Activated naive CD8-positive, alpha-beta T cell treated with anti-CD3 and anti-CD28 coated beads, Interleukin-2, amount 10 ng/mL, durations not matched to agents 7 days and 5 days (primary cell): ENCODE measurements at regions not wholly inside any gene's neighbourhood (a gene's known extent, or its start where the extent isn't known, plus 50 kb on each side); places are given as distances from the start of the nearest gene placed in this dataset.

ENCODE experiments used
- ATAC-seq: fragments of 150-1000 bp; cut with Tn5 transposase; one replicate; pipeline ENCODE4 v1.10.0; 2021; ENCODE audit warnings: low read depth, moderate library complexity
- POLR2A ChIA-PET: fragments of 350-600 bp; sonication (Branson Sonifier 250); formaldehyde crosslinking; loops from one replicate; lab custom pipeline; 2021; ENCODE audit warnings: antibody characterized with exemption; lab: Charles Lee
- DNase-seq: peaks from one replicate; pipeline ENCODE4 v3.0.0; 2021
- H3K27ac Mint-ChIP-seq: one replicate; pipeline ENCODE4 v1.8.0; 2022; ENCODE audit warnings: mild to moderate bottlenecking, mixed read lengths
- H3K27me3 Mint-ChIP-seq: one replicate; pipeline ENCODE4 v1.8.0; 2022; ENCODE audit warnings: mild to moderate bottlenecking, moderate library complexity, mixed read lengths
- H3K36me3 Mint-ChIP-seq: one replicate; pipeline ENCODE4 v1.8.0; 2021; ENCODE audit warnings: mild to moderate bottlenecking, mixed read lengths
- H3K4me1 Mint-ChIP-seq: one replicate; pipeline ENCODE4 v1.8.0; 2021; ENCODE audit warnings: mixed read lengths
- H3K4me3 Mint-ChIP-seq: one replicate; pipeline ENCODE4 v1.8.0; 2022; ENCODE audit warnings: mild to moderate bottlenecking, moderate library complexity, mixed read lengths
- H3K9me3 Mint-ChIP-seq: one replicate; pipeline ENCODE4 v1.8.0; 2021; ENCODE audit warnings: mixed read lengths

GRCh38 chr2:14923820-14924580, 291.5 kb downstream of the LRATD1 start:
- ATAC-seq, result no peak
- Mint-ChIP-seq H3K4me3 (no peak overlapping the region), H3K9me3 (no peaks in the 10 kb centered on the region), H3K36me3 (no peaks in the 10 kb centered on the region), H3K27ac (no peak overlapping the region), H3K4me1 (no peaks in the 10 kb centered on the region), H3K27me3 (peaks cover 2% of the 10 kb centered on the region)
- POLR2A ChIA-PET, result no interaction called here
- no peak for DNase-seq

- H3K4me1 Mint-ChIP-seq, result no peaks in the 10 kb centered on the region
- no peaks in the 10 kb centered on the region for H3K9me3 Mint-ChIP-seq
- H3K4me3 Mint-ChIP-seq, result no peak overlapping the region
- DNase-seq (no peak), ATAC-seq (no peak)
- no peak overlapping the region for H3K27ac Mint-ChIP-seq
- peaks cover 2% of the 10 kb centered on the region for H3K27me3 Mint-ChIP-seq
- POLR2A ChIA-PET, result no interaction called here
- no peaks in the 10 kb centered on the region for H3K36me3 Mint-ChIP-seq
These were observed 293.0 kb downstream of the LRATD1 start for GRCh38 chr2:14925471-14925870.

- no peaks in the 10 kb centered on the region for H3K36me3 Mint-ChIP-seq
- DNase-seq (no peak), ATAC-seq (no peak)
- no peaks in the 10 kb centered on the region for H3K4me1 Mint-ChIP-seq
- POLR2A ChIA-PET, result no interaction called here
- peaks cover 2% of the 10 kb centered on the region for H3K27me3 Mint-ChIP-seq
- H3K9me3 Mint-ChIP-seq, result no peaks in the 10 kb centered on the region
- H3K27ac Mint-ChIP-seq, result no peak overlapping the region
- no peak overlapping the region for H3K4me3 Mint-ChIP-seq
These were observed 294.6 kb downstream of the LRATD1 start for GRCh38 chr2:14927021-14927564.

- ATAC-seq (no peak), DNase-seq (no peak)
- POLR2A ChIA-PET, result no interaction called here
- Mint-ChIP-seq H3K4me1 (no peaks in the 10 kb centered on the region), H3K27ac (no peak overlapping the region), H3K9me3 (no peaks in the 10 kb centered on the region), H3K36me3 (no peaks in the 10 kb centered on the region), H3K27me3 (peaks cover 2% of the 10 kb centered on the region), H3K4me3 (no peak overlapping the region)
These were observed 295.5 kb downstream of the LRATD1 start for GRCh38 chr2:14928056-14928455.

GRCh38 chr2:14930441-14930840, 297.9 kb downstream of the LRATD1 start:
- H3K4me3 Mint-ChIP-seq, result no peak overlapping the region
- no peak overlapping the region for H3K27ac Mint-ChIP-seq
- H3K4me1 Mint-ChIP-seq, result no peaks in the 10 kb centered on the region
- POLR2A ChIA-PET, result no interaction called here
- DNase-seq, result no peak
- H3K36me3 Mint-ChIP-seq, result no peaks in the 10 kb centered on the region
- no peak for ATAC-seq
- peaks cover 7% of the 10 kb centered on the region for H3K27me3 Mint-ChIP-seq
- H3K9me3 Mint-ChIP-seq, result no peaks in the 10 kb centered on the region

GRCh38 chr2:14932285-14932684, 299.8 kb downstream of the LRATD1 start:
- H3K9me3 Mint-ChIP-seq, result peaks cover 3% of the 10 kb centered on the region
- no peaks in the 10 kb centered on the region for H3K4me1 Mint-ChIP-seq
- no peak overlapping the region for H3K27ac Mint-ChIP-seq
- POLR2A ChIA-PET, result no interaction called here
- DNase-seq, result no peak
- H3K4me3 Mint-ChIP-seq, result no peak overlapping the region
- H3K36me3 Mint-ChIP-seq, result no peaks in the 10 kb centered on the region
- ATAC-seq, result no peak
- peaks cover 5% of the 10 kb centered on the region for H3K27me3 Mint-ChIP-seq

GRCh38 chr2:14933753-14934152, 301.2 kb downstream of the LRATD1 start:
- no peak overlapping the region for H3K27ac Mint-ChIP-seq
- H3K4me3 Mint-ChIP-seq, result no peak overlapping the region
- DNase-seq (no peak), ATAC-seq (no peak)
- H3K9me3 Mint-ChIP-seq, result peaks cover 3% of the 10 kb centered on the region
- POLR2A ChIA-PET, result no interaction called here
- peaks cover 6% of the 10 kb centered on the region for H3K27me3 Mint-ChIP-seq
- no peaks in the 10 kb centered on the region for H3K4me1 Mint-ChIP-seq
- H3K36me3 Mint-ChIP-seq, result no peaks in the 10 kb centered on the region

- ATAC-seq (no peak), DNase-seq (no peak)
- H3K36me3 Mint-ChIP-seq, result no peaks in the 10 kb centered on the region
- POLR2A ChIA-PET, result no interaction called here
- H3K9me3 Mint-ChIP-seq, result peaks cover 4% of the 10 kb centered on the region
- H3K27ac Mint-ChIP-seq, result no peak overlapping the region
- no peak overlapping the region for H3K4me3 Mint-ChIP-seq
- peaks cover 7% of the 10 kb centered on the region for H3K27me3 Mint-ChIP-seq
- H3K4me1 Mint-ChIP-seq, result no peaks in the 10 kb centered on the region
These were observed 303.9 kb downstream of the LRATD1 start for GRCh38 chr2:14936426-14936825.

- ATAC-seq (no peak), DNase-seq (no peak)
- H3K27ac Mint-ChIP-seq, result no peak overlapping the region
- POLR2A ChIA-PET, result no interaction called here
- no peaks in the 10 kb centered on the region for H3K36me3 Mint-ChIP-seq
- peaks cover 7% of the 10 kb centered on the region for H3K27me3 Mint-ChIP-seq
- H3K9me3 Mint-ChIP-seq, result peaks cover 4% of the 10 kb centered on the region
- H3K4me1 Mint-ChIP-seq, result no peaks in the 10 kb centered on the region
- H3K4me3 Mint-ChIP-seq, result no peak overlapping the region
These were observed 304.8 kb downstream of the LRATD1 start for GRCh38 chr2:14937336-14937735.

GRCh38 chr2:14941151-14941631, 308.7 kb downstream of the LRATD1 start:
- ATAC-seq, result no peak
- no peak for DNase-seq
- Mint-ChIP-seq H3K4me3 (no peak overlapping the region), H3K27me3 (peaks cover 2% of the 10 kb centered on the region), H3K36me3 (no peaks in the 10 kb centered on the region), H3K9me3 (peaks cover 9% of the 10 kb centered on the region), H3K27ac (no peak overlapping the region), H3K4me1 (no peaks in the 10 kb centered on the region)
- POLR2A ChIA-PET, result no interaction called here

GRCh38 chr2:14942987-14943386, 310.5 kb downstream of the LRATD1 start:
- ATAC-seq (no peak), DNase-seq (no peak)
- POLR2A ChIA-PET, result no interaction called here
- H3K27ac Mint-ChIP-seq, result no peak overlapping the region
- no peaks in the 10 kb centered on the region for H3K36me3 Mint-ChIP-seq
- no peaks in the 10 kb centered on the region for H3K4me1 Mint-ChIP-seq
- H3K4me3 Mint-ChIP-seq, result no peak overlapping the region
- H3K9me3 Mint-ChIP-seq, result peaks cover 6% of the 10 kb centered on the region
- peaks cover 6% of the 10 kb centered on the region for H3K27me3 Mint-ChIP-seq

GRCh38 chr2:14944562-14945346, 312.2 kb downstream of the LRATD1 start:
- POLR2A ChIA-PET, result no interaction called here
- Mint-ChIP-seq H3K36me3 (no peaks in the 10 kb centered on the region), H3K9me3 (peaks cover 6% of the 10 kb centered on the region), H3K27ac (no peak overlapping the region), H3K4me3 (no peak overlapping the region), H3K27me3 (peaks cover 11% of the 10 kb centered on the region), H3K4me1 (no peaks in the 10 kb centered on the region)
- ATAC-seq, result no peak
- DNase-seq, result no peak

GRCh38 chr2:14951569-14952285, 319.2 kb downstream of the LRATD1 start:
- no peak overlapping the region for H3K27ac Mint-ChIP-seq
- DNase-seq, result no peak
- no peaks in the 10 kb centered on the region for H3K36me3 Mint-ChIP-seq
- no peak for ATAC-seq
- H3K4me3 Mint-ChIP-seq, result no peak overlapping the region
- H3K27me3 Mint-ChIP-seq, result peaks cover 11% of the 10 kb centered on the region
- no peaks in the 10 kb centered on the region for H3K4me1 Mint-ChIP-seq
- POLR2A ChIA-PET, result no interaction called here
- peaks cover 2% of the 10 kb centered on the region for H3K9me3 Mint-ChIP-seq
